ENCODE measurements at regions not wholly inside any gene's neighbourhood (a gene's known extent, or its start where the extent isn't known, plus 50 kb on each side); places are given as distances from the start of the nearest gene placed in this dataset.

DNA sequence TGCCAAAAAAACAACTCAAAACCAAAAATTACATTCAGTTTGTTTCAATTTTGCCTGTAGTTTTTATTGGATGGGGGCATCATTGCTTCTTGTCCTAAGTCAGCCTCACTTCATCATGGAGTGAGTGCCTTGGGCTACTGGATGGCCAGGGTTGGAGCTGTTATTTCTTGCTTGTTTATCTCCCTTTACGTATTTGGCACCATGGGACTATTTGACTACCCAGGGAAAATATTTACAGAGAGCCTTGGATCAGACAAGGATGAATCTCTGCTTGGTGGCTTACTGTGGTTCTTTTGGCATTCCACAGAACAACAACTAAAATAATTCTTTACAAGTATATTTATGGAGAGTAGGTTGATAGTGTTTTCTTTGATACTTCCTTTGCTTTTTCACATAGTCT is 160.8 kb upstream of the SEL1L start:
- DNase-seq (ENCODE audit: extremely low read depth, insufficient read length), result no peak
- Histone ChIP-seq H3K4me3 (replicated peaks; ENCODE audit: low read depth, low read length) (no peak overlapping the region), H3K36me3 (ENCODE audit: control insufficient read depth, insufficient read depth, low read length) (no peaks in the 10 kb centered on the region), H3K27me3 (replicated peaks; ENCODE audit: control insufficient read depth, insufficient read depth, low read length) (no peaks in the 10 kb centered on the region)
- TF ChIP-seq CTCF (IDR thresholded peaks at IDR 0.05; ENCODE audit: insufficient read depth, low read length, poor library complexity, severe bottlenecking), result no peak

- Histone ChIP-seq H3K27me3 (replicated peaks; ENCODE audit: control insufficient read depth, insufficient read depth, low read length) (no peaks in the 10 kb centered on the region), H3K4me3 (replicated peaks; ENCODE audit: low read depth, low read length) (no peak overlapping the region), H3K36me3 (ENCODE audit: control insufficient read depth, insufficient read depth, low read length) (no peaks in the 10 kb centered on the region)
- DNase-seq (ENCODE audit: extremely low read depth, insufficient read length), result no peak
- no peak for TF ChIP-seq CTCF (IDR thresholded peaks at IDR 0.05; ENCODE audit: insufficient read depth, low read length, poor library complexity, severe bottlenecking)
Observed at GRCh38 chr14:81709681-81710080, 176.0 kb upstream of the SEL1L start.

GRCh38 chr14:81710232-81710845 is 176.7 kb upstream of the SEL1L start:
- H3K4me3 ChIP-seq (replicated peaks; ENCODE audit: low read depth, low read length), result no peak overlapping the region
- no peaks in the 10 kb centered on the region for H3K36me3 ChIP-seq (ENCODE audit: control insufficient read depth, insufficient read depth, low read length)
- DNase-seq (ENCODE audit: extremely low read depth, insufficient read length), result no peak
- H3K27me3 ChIP-seq (replicated peaks; ENCODE audit: control insufficient read depth, insufficient read depth, low read length), result no peaks in the 10 kb centered on the region
- peak; percentile 55 for TF ChIP-seq CTCF (IDR thresholded peaks at IDR 0.05; ENCODE audit: insufficient read depth, low read length, poor library complexity, severe bottlenecking)

DNA sequence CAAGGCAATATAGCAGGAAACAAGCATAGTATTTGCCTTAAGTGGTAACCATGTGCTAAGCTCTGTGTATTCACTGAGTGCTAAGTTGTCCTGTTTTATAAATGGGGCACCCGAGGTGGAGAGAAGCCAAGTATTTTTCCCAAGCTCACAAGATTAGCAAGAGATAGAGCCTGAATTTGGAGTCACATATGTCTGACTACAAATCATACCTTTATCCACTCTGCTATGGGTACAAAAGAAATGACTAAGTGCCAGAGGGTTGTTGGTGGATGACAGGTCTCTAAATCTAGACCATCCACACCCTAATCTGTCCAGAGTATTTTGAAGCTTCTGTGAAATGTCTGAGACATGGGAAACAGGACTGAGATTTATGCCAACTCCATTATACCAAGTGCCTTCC is 182.1 kb upstream of the SEL1L start:
- no peak for TF ChIP-seq CTCF (IDR thresholded peaks at IDR 0.05; ENCODE audit: insufficient read depth, low read length, poor library complexity, severe bottlenecking)
- no peak for DNase-seq (ENCODE audit: extremely low read depth, insufficient read length)
- H3K27me3 ChIP-seq (replicated peaks; ENCODE audit: control insufficient read depth, insufficient read depth, low read length), result no peaks in the 10 kb centered on the region
- H3K36me3 ChIP-seq (ENCODE audit: control insufficient read depth, insufficient read depth, low read length), result no peaks in the 10 kb centered on the region
- no peak overlapping the region for H3K4me3 ChIP-seq (replicated peaks; ENCODE audit: low read depth, low read length)

DNA sequence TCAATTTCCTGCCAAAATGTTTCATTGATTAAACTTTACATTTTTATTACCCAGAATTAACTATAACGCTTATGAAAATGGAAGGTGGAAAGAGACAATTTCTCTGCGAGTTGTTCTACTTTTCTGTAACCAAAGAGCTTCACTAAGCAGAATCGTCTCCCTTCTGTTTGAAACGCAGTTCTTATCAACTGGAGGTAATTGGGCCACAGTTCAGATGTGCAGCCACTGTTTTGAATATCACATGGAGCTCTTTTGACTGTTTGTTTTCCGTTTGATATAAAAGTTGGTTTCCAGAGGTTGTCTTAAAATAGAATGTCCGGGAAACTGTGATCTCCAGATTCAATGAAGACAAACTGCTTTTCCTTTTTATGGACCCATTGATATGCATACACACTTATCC is 183.3 kb upstream of the SEL1L start:
- no peak for TF ChIP-seq CTCF (IDR thresholded peaks at IDR 0.05; ENCODE audit: insufficient read depth, low read length, poor library complexity, severe bottlenecking)
- Histone ChIP-seq H3K27me3 (replicated peaks; ENCODE audit: control insufficient read depth, insufficient read depth, low read length) (no peaks in the 10 kb centered on the region), H3K4me3 (replicated peaks; ENCODE audit: low read depth, low read length) (no peak overlapping the region), H3K36me3 (ENCODE audit: control insufficient read depth, insufficient read depth, low read length) (no peaks in the 10 kb centered on the region)
- DNase-seq (ENCODE audit: extremely low read depth, insufficient read length), result no peak

DNA sequence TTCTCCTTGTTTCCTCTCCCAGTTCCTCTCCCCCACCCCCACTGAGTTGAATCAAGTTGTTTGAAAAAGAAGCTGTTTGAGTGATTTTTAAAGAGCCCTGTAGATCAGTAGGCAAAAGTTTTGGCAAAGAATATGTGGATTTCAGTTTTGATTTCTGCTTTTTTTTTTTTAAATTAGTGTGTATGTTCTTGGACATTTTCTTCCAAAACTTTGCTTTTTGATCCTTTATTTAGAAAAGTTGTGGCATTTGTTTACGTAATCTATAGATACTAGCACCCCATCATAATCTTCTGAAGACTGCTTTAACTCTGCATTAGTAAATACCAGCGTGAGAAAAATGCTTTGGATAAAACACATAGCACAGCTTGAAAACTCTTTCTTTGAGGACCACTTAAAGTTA is 190.3 kb upstream of the SEL1L start:
- Histone ChIP-seq H3K4me3 (replicated peaks; ENCODE audit: low read depth, low read length) (no peak overlapping the region), H3K36me3 (ENCODE audit: control insufficient read depth, insufficient read depth, low read length) (no peaks in the 10 kb centered on the region), H3K27me3 (replicated peaks; ENCODE audit: control insufficient read depth, insufficient read depth, low read length) (no peaks in the 10 kb centered on the region)
- no peak for DNase-seq (ENCODE audit: extremely low read depth, insufficient read length)
- no peak for TF ChIP-seq CTCF (IDR thresholded peaks at IDR 0.05; ENCODE audit: insufficient read depth, low read length, poor library complexity, severe bottlenecking)
